Natural killer cell (primary cell): ENCODE measurements at regions not wholly inside any gene's neighbourhood (a gene's known extent, or its start where the extent isn't known, plus 50 kb on each side); places are given as distances from the start of the nearest gene placed in this dataset.
A peak's percentile ranks its signal among the peaks of the same experiment; 100 is the strongest.

Experiments
- ATAC-seq, 3 donors: fragments of 150-1000 bp in 2 of 3; fragments of 200-7000 bp in 1 of 3; cut with Tn5 transposase; 1 replicate in 1 of 3; 2 replicates in 2 of 3; pipeline ENCODE4 v1.10.0; 2021; ENCODE audit warnings: mild to moderate bottlenecking in 2 of 3, moderate library complexity in 2 of 3
- DNase-seq, 2 donors: peaks; one replicate each; pipeline versions ENCODE4 v3.0.0 to v3.0.0-alpha.2; 2013 to 2021; ENCODE audit warnings: mixed read lengths in 1 of 2
- H3K27ac ChIP-seq: one replicate; pipeline ENCODE4 v1.5.1; 2013; ENCODE audit warnings: mild to moderate bottlenecking, low read length
- H3K27me3 ChIP-seq: one replicate; pipeline ENCODE4 v1.6.1; 2013; ENCODE audit warnings: low read length; ENCODE audit not compliant: control insufficient read depth, insufficient read depth
- H3K36me3 ChIP-seq: one replicate; pipeline ENCODE4 v1.6.1; 2013; ENCODE audit warnings: low read length; ENCODE audit not compliant: control insufficient read depth, insufficient read depth
- H3K4me1 ChIP-seq: one replicate; pipeline ENCODE4 v1.6.1; 2013; ENCODE audit warnings: low read length; ENCODE audit not compliant: control insufficient read depth, insufficient read depth
- H3K4me3 ChIP-seq: one replicate; pipeline ENCODE4 v1.5.1; 2013; ENCODE audit warnings: low read length
- H3K9me3 ChIP-seq: one replicate; pipeline ENCODE4 v1.6.1; 2013; ENCODE audit warnings: low read length; ENCODE audit not compliant: control insufficient read depth, insufficient read depth
- H3K27ac Mint-ChIP-seq, 2 donors: one replicate each; pipeline ENCODE4 v1.8.0; 2022; ENCODE audit warnings: mild to moderate bottlenecking in 2 of 2, mixed read lengths in 2 of 2, moderate library complexity in 1 of 2
- H3K27me3 Mint-ChIP-seq, 2 donors: one replicate each; pipeline ENCODE4 v1.8.0; 2022; ENCODE audit warnings: low read depth in 2 of 2, mixed read lengths in 2 of 2
- H3K36me3 Mint-ChIP-seq: one replicate; pipeline ENCODE4 v1.8.0; 2022; ENCODE audit warnings: mixed read lengths
- H3K4me1 Mint-ChIP-seq, 2 donors: one replicate each; pipeline ENCODE4 v1.8.0; 2022; ENCODE audit warnings: mixed read lengths in 2 of 2
- H3K4me3 Mint-ChIP-seq: one replicate; pipeline ENCODE4 v1.8.0; 2022; ENCODE audit warnings: mild to moderate bottlenecking, moderate library complexity, mixed read lengths
- H3K9me3 Mint-ChIP-seq, 2 donors: one replicate each; pipeline ENCODE4 v1.8.0; 2022; ENCODE audit warnings: mixed read lengths in 2 of 2
- WGBS: methylation state at CpG from one replicate; pipeline ENCODE4 v1.1.7; 2013; ENCODE audit warnings: missing lambda C conversion rate; ENCODE audit not compliant: insufficient coverage; 5-methylcytosine and 5-hydroxymethylcytosine counted together
- intact Hi-C: fragments of 100-400 bp; cut with micrococcal nuclease; formaldehyde crosslinking; loops from one replicate; pipeline ENCODE4 v1.14.2; 2022
- TF ChIP-seq, protein P1 (sequence below): fragments of 200-600 bp; IDR thresholded peaks from one replicate; pipeline ENCODE4 v1.8.0; 2022; ENCODE audit warnings: antibody characterized with exemption

- ATAC-seq = no peak
- no peak overlapping the region for H3K27ac Mint-ChIP-seq
- TF ChIP-seq, protein P1, sequence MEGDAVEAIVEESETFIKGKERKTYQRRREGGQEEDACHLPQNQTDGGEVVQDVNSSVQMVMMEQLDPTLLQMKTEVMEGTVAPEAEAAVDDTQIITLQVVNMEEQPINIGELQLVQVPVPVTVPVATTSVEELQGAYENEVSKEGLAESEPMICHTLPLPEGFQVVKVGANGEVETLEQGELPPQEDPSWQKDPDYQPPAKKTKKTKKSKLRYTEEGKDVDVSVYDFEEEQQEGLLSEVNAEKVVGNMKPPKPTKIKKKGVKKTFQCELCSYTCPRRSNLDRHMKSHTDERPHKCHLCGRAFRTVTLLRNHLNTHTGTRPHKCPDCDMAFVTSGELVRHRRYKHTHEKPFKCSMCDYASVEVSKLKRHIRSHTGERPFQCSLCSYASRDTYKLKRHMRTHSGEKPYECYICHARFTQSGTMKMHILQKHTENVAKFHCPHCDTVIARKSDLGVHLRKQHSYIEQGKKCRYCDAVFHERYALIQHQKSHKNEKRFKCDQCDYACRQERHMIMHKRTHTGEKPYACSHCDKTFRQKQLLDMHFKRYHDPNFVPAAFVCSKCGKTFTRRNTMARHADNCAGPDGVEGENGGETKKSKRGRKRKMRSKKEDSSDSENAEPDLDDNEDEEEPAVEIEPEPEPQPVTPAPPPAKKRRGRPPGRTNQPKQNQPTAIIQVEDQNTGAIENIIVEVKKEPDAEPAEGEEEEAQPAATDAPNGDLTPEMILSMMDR = no peak
- no peaks in the 10 kb centered on the region for H3K9me3 ChIP-seq
- H3K27ac ChIP-seq = no peak overlapping the region
- no peaks in the 10 kb centered on the region for H3K9me3 Mint-ChIP-seq
- H3K36me3 Mint-ChIP-seq = no peaks in the 10 kb centered on the region
- H3K4me3 Mint-ChIP-seq = no peak overlapping the region
- WGBS = 83% methylated on average over 1 of the region's 2 CpGs
- H3K4me3 ChIP-seq = no peak overlapping the region
- H3K4me1 ChIP-seq = peaks cover 3% of the 10 kb centered on the region
- no peaks in the 10 kb centered on the region for H3K27me3 ChIP-seq
- DNase-seq = no peak
- peaks cover 7% of the 10 kb centered on the region in 2 donors for H3K4me1 Mint-ChIP-seq
- peaks cover 6 to 11% of the 10 kb centered on the region in 2 donors for H3K27me3 Mint-ChIP-seq
- intact Hi-C loops = no loop called here
- no peaks in the 10 kb centered on the region for H3K36me3 ChIP-seq
These were observed 224.5 kb upstream of the GPRIN3 start for GRCh38 chr4:89531932-89532640.

GRCh38 chr4:89528526-89529133 is 221.0 kb upstream of the GPRIN3 start:
- peak in 1 of 2 donors; percentile 40 for DNase-seq
- H3K27ac Mint-ChIP-seq = no peak overlapping the region
- no peak overlapping the region for H3K4me3 Mint-ChIP-seq
- ATAC-seq = peak in 1 of 3 donors; percentile 37
- no peaks in the 10 kb centered on the region for H3K9me3 Mint-ChIP-seq
- no peaks in the 10 kb centered on the region for H3K36me3 Mint-ChIP-seq
- peaks cover 7% of the 10 kb centered on the region in 2 donors for H3K4me1 Mint-ChIP-seq
- intact Hi-C loops = no loop called here
- TF ChIP-seq, protein P1 = no peak
- H3K27ac ChIP-seq = no peak overlapping the region
- H3K4me1 ChIP-seq = peaks cover 3% of the 10 kb centered on the region
- no peaks in the 10 kb centered on the region for H3K36me3 ChIP-seq
- no peaks in the 10 kb centered on the region for H3K27me3 ChIP-seq
- no peak overlapping the region for H3K4me3 ChIP-seq
- no peaks in the 10 kb centered on the region for H3K9me3 ChIP-seq
- 1% methylated on average over 4 of the region's 4 CpGs for WGBS
- H3K27me3 Mint-ChIP-seq = peaks cover 0 to 8% of the 10 kb centered on the region in 2 donors

DNA sequence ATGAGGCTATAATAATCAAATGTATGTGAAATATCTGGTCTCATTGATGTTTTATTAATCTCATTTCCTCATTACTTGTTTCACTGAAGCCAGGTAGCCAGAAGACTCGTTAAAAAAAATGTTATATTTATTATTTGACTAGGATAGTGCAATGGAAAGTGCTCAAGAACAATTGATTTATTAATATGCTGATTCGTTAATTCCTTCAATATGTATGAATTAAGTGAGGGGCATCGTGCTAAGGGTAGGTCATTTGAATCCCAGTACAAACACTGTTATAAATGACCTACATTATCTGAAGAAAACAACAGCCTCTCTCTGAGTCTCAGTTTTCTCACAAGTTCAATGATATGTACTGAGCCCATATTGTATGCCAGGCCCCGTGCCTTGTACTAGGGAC is 214.2 kb upstream of the GPRIN3 start:
- Mint-ChIP-seq H3K9me3 (no peaks in the 10 kb centered on the region), H3K36me3 (no peaks in the 10 kb centered on the region), H3K4me3 (no peak overlapping the region), H3K27me3 (peaks cover 18 to 29% of the 10 kb centered on the region in 2 donors), H3K4me1 (no peaks in the 10 kb centered on the region), H3K27ac (no peak overlapping the region)
- Histone ChIP-seq H3K4me1 (no peaks in the 10 kb centered on the region), H3K27ac (no peak overlapping the region), H3K4me3 (no peak overlapping the region), H3K27me3 (no peaks in the 10 kb centered on the region), H3K9me3 (no peaks in the 10 kb centered on the region), H3K36me3 (no peaks in the 10 kb centered on the region)
- 93% methylated on average over 2 of the region's 4 CpGs for WGBS
- TF ChIP-seq, protein P1 = no peak
- ATAC-seq = no peak
- intact Hi-C loops = no loop called here
- no peak for DNase-seq
